DND-41 (cell line): ENCODE measurements at regions not wholly inside any gene's neighbourhood (a gene's known extent, or its start where the extent isn't known, plus 50 kb on each side); places are given as distances from the start of the nearest gene placed in this dataset.

Experiments
- EZH2 ChIP-seq: IDR thresholded peaks from 3 replicates; pipeline ENCODE4 v1.6.1; 2012; ENCODE audit warnings: borderline replicate concordance, low read depth, mild to moderate bottlenecking, moderate library complexity, low read length, inconsistent platforms; ENCODE audit not compliant: severe bottlenecking
- TF ChIP-seq, protein P1 (sequence below): IDR thresholded peaks from 2 replicates; pipeline ENCODE4 v1.5.1; 2012; ENCODE audit warnings: borderline replicate concordance, low read length, moderate library complexity, mild to moderate bottlenecking; ENCODE audit not compliant: poor library complexity, severe bottlenecking; ENCODE audit errors: extremely low read depth

GRCh38 chr13:90723381-90723780 is 624.1 kb upstream of the MIR17HG start:
- TF ChIP-seq, protein P1, sequence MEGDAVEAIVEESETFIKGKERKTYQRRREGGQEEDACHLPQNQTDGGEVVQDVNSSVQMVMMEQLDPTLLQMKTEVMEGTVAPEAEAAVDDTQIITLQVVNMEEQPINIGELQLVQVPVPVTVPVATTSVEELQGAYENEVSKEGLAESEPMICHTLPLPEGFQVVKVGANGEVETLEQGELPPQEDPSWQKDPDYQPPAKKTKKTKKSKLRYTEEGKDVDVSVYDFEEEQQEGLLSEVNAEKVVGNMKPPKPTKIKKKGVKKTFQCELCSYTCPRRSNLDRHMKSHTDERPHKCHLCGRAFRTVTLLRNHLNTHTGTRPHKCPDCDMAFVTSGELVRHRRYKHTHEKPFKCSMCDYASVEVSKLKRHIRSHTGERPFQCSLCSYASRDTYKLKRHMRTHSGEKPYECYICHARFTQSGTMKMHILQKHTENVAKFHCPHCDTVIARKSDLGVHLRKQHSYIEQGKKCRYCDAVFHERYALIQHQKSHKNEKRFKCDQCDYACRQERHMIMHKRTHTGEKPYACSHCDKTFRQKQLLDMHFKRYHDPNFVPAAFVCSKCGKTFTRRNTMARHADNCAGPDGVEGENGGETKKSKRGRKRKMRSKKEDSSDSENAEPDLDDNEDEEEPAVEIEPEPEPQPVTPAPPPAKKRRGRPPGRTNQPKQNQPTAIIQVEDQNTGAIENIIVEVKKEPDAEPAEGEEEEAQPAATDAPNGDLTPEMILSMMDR, result no peak
- no peak for TF ChIP-seq EZH2
